ENCODE measurements at regions not wholly inside any gene's neighbourhood (a gene's known extent, or its start where the extent isn't known, plus 50 kb on each side); places are given as distances from the start of the nearest gene placed in this dataset.

DNA sequence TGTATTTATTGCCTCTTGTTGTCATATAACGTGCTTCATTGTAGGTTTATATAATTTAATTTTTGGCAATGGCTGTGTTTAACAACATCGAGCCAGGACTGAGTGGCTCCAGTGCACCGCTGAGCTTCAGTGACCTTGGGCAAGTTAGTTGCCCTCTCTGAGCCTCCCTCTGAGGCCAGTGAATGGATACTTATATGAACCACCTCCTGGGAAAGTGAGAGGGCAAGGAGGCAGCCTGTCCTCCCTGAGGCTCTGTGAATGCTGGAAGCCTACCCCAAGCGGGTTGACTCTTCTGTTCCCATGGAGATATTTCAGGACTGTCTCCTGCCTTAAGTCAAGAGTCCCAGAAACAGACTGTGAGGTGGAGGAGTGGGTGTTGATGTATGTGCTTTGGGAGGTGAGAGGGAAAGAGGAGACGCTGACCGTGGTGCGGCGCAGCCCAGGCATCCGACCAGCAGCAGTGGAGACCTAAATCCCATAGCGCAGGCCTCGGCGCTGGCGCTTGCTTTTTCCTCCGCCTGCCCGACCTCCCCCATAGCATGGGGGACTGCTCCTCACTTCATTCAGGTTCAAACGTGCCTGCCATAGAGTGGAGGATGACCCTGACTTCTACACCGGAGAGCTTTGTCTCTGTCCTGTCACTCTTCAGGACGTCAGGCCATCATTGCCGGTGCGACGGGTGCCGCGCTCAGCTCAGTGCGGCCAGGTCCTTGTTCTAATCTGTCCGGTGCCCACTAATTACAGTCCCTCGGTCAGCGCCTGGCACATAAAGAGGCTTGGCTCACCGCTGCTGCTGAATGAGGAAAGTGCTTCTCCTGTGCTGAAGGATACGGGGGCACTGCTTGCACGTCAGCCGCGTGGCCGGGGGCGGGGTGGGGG is 167.3 kb upstream of the HS6ST1 start:
- TF ChIP-seq, protein P1, sequence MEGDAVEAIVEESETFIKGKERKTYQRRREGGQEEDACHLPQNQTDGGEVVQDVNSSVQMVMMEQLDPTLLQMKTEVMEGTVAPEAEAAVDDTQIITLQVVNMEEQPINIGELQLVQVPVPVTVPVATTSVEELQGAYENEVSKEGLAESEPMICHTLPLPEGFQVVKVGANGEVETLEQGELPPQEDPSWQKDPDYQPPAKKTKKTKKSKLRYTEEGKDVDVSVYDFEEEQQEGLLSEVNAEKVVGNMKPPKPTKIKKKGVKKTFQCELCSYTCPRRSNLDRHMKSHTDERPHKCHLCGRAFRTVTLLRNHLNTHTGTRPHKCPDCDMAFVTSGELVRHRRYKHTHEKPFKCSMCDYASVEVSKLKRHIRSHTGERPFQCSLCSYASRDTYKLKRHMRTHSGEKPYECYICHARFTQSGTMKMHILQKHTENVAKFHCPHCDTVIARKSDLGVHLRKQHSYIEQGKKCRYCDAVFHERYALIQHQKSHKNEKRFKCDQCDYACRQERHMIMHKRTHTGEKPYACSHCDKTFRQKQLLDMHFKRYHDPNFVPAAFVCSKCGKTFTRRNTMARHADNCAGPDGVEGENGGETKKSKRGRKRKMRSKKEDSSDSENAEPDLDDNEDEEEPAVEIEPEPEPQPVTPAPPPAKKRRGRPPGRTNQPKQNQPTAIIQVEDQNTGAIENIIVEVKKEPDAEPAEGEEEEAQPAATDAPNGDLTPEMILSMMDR (conservative IDR thresholded peaks at IDR 0.05; ENCODE audit: low read depth, low read length) = no peak

DNA sequence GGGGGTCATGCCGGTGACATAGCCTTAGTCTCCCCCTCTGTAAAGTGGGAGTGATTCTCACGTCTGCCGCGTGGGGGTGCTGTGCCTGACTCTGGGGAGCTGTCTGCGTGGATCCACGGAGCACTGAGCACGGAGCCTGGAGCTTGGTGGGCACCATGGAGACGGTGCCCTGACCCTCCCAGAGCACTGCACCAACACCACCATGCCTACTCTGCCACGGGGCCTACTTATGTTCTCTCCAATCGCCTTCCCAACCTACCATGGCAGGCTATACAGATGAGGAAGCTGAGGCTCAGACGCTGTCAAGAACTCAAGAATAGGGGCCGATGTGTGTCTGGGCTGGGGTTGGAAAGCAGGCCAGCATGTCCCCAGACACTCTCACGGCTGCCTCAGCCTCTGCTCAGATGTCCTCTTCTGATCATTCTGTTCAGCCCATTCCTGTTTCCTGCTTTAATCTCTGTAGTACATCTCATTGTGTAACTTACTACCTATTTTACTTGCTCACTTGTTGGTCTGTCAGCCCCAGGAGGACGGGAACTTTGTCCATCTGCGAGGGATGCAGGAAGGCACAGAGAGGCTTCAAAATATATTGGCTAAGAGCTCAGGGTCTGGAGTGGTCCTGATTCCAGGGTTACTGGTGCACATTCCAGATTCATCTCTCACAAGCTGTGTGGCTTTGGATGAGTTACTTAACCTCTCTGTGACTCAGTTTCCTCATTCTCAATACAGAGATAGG is 168.1 kb upstream of the HS6ST1 start:
- TF ChIP-seq, protein P1 (conservative IDR thresholded peaks at IDR 0.05; ENCODE audit: low read depth, low read length) = no peak
- no peak overlapping the region for H3K4me3 ChIP-seq (ENCODE audit: low read depth, low read length)
- DNase-seq (ENCODE audit: low read depth) = no peak

More for the DNA sequence above, 167.3 kb upstream of the HS6ST1 start:
- DNase-seq (ENCODE audit: low read depth) = no peak
- H3K4me3 ChIP-seq (ENCODE audit: low read depth, low read length) = no peak overlapping the region

DNA sequence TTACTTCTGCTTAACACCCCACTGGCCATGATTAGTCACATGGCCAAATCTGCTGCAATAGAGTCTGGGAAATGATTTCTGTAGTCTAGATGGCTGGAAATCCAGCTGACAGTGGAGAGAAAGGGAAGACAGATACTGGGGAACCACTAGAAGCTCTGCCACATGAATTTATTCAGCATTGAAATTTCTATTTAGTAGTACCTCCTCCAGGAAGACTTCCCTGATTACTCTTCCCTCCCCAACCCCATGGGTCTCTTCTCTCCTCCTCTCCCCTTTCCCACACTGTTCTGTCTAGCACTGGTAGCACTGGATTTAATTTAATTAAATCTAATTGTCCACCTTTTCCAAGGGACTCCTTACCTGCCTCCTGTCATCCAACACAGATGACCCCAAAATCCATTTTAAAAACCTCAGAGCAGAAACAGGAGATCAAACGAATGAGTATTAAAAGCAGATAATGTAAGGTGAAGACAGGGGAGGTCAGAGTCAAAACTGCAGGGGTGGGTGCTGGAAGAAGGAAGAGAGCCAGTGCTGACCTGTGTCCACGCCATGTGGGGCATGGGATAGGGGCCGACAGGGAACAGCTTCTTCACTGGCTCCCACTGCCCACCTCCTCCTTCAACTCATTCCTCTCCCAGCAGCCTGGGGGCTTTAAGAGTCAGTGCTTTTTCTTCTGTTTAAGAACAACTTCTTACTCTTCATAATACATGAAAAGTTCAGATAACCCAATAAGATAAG is 169.2 kb upstream of the HS6ST1 start:
- TF ChIP-seq, protein P1 (conservative IDR thresholded peaks at IDR 0.05; ENCODE audit: low read depth, low read length) = no peak
- no peak overlapping the region for H3K4me3 ChIP-seq (ENCODE audit: low read depth, low read length)
- no peak for DNase-seq (ENCODE audit: low read depth)

DNA sequence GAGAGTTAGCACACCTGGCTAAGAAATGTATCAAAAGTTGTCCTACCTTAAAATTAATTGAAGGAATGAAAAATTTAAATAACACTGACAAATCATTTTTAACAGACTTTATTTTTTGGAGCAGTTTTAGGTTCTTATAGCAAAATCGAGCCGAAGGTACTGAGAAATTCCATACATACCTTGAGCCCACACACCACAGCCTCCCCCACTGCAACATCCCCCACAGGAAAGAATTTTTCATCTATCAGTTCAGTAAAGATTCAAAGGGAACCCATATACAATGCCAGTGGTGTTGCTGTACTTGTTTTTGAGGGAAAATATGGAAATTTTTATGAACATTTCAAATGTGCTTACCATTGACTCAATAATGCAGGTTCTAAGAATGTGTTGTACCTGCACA is 169.8 kb upstream of the HS6ST1 start:
- DNase-seq (ENCODE audit: low read depth) = no peak
- H3K4me3 ChIP-seq (ENCODE audit: low read depth, low read length) = no peak overlapping the region
- TF ChIP-seq, protein P1 (conservative IDR thresholded peaks at IDR 0.05; ENCODE audit: low read depth, low read length) = no peak

DNA sequence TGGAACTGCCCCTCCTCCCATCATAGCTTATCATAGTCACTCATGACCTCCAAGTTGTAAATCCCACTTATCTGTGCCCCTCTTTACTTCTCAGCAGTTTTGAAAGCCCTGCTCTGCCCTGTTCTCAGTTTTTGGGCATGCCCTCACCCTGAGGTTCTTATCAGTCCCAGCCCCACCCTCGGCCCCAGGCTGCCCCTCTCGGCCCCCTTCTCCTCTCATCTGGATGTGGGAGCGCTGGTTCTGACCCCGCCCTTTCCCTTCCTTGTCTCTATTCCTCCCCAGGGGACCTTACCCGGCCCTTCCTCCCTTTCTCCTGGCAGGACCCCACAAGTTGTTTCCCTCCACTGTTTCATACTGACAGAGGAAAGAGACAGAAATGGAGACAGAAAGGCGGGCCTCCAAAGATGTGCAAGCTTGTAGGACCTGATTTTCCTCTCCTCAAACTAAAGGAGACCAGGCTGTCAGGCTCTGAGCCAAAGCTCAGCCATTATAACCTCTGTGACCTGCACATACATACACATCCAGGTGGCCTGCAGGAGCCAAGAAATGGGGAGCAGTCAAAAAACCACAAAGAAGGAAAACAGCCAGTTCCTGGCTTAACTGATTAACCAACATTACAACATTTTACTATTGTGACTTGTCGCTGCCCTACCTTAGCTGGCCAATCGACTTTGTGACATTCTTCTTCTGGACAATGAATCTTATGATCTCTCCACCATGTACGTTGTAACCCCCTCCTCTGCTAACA is 171.0 kb upstream of the HS6ST1 start:
- no peak overlapping the region for H3K4me3 ChIP-seq (ENCODE audit: low read depth, low read length)
- TF ChIP-seq, protein P1 (conservative IDR thresholded peaks at IDR 0.05; ENCODE audit: low read depth, low read length) = no peak
- DNase-seq (ENCODE audit: low read depth) = no peak

DNA sequence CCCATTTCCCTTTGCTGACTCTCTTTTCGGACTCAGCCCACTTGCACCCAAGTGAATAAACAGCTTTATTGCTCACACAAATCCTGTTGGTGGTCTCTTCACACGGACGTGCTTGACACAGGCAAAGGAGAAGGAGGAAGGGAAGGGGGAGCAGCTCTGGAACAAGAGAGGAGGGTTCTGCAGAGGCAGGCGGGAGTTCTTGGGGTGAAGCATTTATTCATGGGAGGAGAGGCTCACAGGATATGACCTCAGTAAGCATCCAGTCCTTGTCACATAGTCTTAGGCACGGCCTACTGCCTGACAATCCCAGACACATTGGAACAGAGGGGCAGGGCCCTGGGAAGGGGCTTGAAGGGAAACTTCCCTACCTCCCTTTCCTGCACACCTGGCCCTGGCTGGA is 171.7 kb upstream of the HS6ST1 start:
- no peak overlapping the region for H3K4me3 ChIP-seq (ENCODE audit: low read depth, low read length)
- DNase-seq (ENCODE audit: low read depth) = no peak
- TF ChIP-seq, protein P1 (conservative IDR thresholded peaks at IDR 0.05; ENCODE audit: low read depth, low read length) = no peak
